GM12878 (cell line): ENCODE measurements at regions not wholly inside any gene's neighbourhood (a gene's known extent, or its start where the extent isn't known, plus 50 kb on each side); places are given as distances from the start of the nearest gene placed in this dataset.
"Not testable (repeated sequence)": the region's sequence is repeated elsewhere in the genome, so short reads cannot be mapped to it uniquely, and the experiment has no call there.

ENCODE experiments used
- ATF7 ChIP-seq: fragments of 450-650 bp; IDR thresholded peaks from 2 replicates; pipeline ENCODE4 v1.6.1; 2016; ENCODE audit warnings: low read depth, mild to moderate bottlenecking
- CTCF ChIP-seq, 3 experiments: IDR thresholded peaks in 2 of 3; conservative IDR thresholded peaks in 1 of 3; 2 replicates each; pipeline ENCODE4 v1.5.1; 2011; ENCODE audit warnings: low read depth in 3 of 3, low read length in 3 of 3, mild to moderate bottlenecking in 3 of 3, control low read depth in 2 of 3, moderate library complexity in 2 of 3, inconsistent platforms in 1 of 3, mixed read lengths in 1 of 3; ENCODE audit not compliant: control insufficient read depth in 2 of 3, insufficient read depth in 1 of 3; ENCODE audit errors: extremely low read depth in 1 of 3
- EZH2 ChIP-seq: IDR thresholded peaks from 2 replicates; pipeline ENCODE4 v1.6.1; 2012; ENCODE audit warnings: low read depth, mild to moderate bottlenecking, control low read depth, inconsistent platforms, low read length, borderline replicate concordance; ENCODE audit not compliant: control insufficient read depth
- MEF2B ChIP-seq: fragments of 450-650 bp; IDR thresholded peaks from 2 replicates; pipeline ENCODE4 v1.6.1; 2018; ENCODE audit warnings: mild to moderate bottlenecking, moderate library complexity; ENCODE audit not compliant: partially characterized antibody, poor library complexity, severe bottlenecking
- NR2C2 ChIP-seq: IDR thresholded peaks from 2 replicates; pipeline ENCODE4 v1.6.1; 2011; ENCODE audit warnings: borderline replicate concordance, low read depth; ENCODE audit not compliant: control insufficient read depth, insufficient read length
- POLR2A ChIP-seq: IDR thresholded peaks from 2 replicates; pipeline ENCODE4 v1.6.1; 2011; ENCODE audit warnings: low read depth, mild to moderate bottlenecking, low read length
- RAD21 ChIP-seq: IDR thresholded peaks from 2 replicates; pipeline ENCODE4 v1.6.1; 2011; ENCODE audit warnings: mild to moderate bottlenecking, low read depth, low read length, moderate library complexity; ENCODE audit not compliant: insufficient read depth
- RELA ChIP-seq: fragments of 450-650 bp; IDR thresholded peaks from 2 replicates; pipeline ENCODE4 v1.8.0; 2014; ENCODE audit warnings: borderline replicate concordance; ENCODE audit not compliant: partially characterized antibody
- YY1 ChIP-seq: IDR thresholded peaks from 2 replicates; pipeline ENCODE4 v1.6.1; 2011; ENCODE audit warnings: low read depth, mild to moderate bottlenecking, low read length

- not testable (repeated sequence) for TF ChIP-seq POLR2A; NR2C2; MEF2B; RAD21; ATF7; CTCF (IDR thresholded peaks at IDR 0.05 in 2 of 3, conservative IDR thresholded peaks at IDR 0.05 in 1 of 3; ENCODE audit: control insufficient read depth in 2 of 3, extremely low read depth in 1 of 3, insufficient read depth in 1 of 3, low read depth in 3 of 3, low read length in 3 of 3); EZH2; YY1; RELA
Observed at GRCh38 chr4:155439760-155440159, 63.0 kb upstream of the MAP9 start.
